ENCODE measurements at regions not wholly inside any gene's neighbourhood (a gene's known extent, or its start where the extent isn't known, plus 50 kb on each side); places are given as distances from the start of the nearest gene placed in this dataset.
"Not testable (repeated sequence)": the region's sequence is repeated elsewhere in the genome, so short reads cannot be mapped to it uniquely, and the experiment has no call there.

- DNase-seq (ENCODE audit: low spot score) = no peak
- ChIA-PET POLR2A (ENCODE audit: low non-redundant PET) (no interaction called here), CTCF (no interaction called here)
- no peak for TF ChIP-seq CTCF (conservative IDR thresholded peaks at IDR 0.05; ENCODE audit: low read depth)
- H3K27ac ChIP-seq = no peak overlapping the region
These were observed 579.0 kb upstream of the ADAMTS5 start for GRCh38 chr21:27545754-27546349.

GRCh38 chr21:27542126-27542525 lies 575.2 kb upstream of the ADAMTS5 start:
- DNase-seq (ENCODE audit: low spot score); POLR2A ChIA-PET (ENCODE audit: low non-redundant PET); H3K27ac ChIP-seq; CTCF ChIA-PET: not testable (repeated sequence)

- no peak overlapping the region for H3K27ac ChIP-seq
- DNase-seq (ENCODE audit: low spot score) = no peak
- TF ChIP-seq CTCF (conservative IDR thresholded peaks at IDR 0.05; ENCODE audit: low read depth) = no peak
- ChIA-PET POLR2A (ENCODE audit: low non-redundant PET) (no interaction called here), CTCF (interaction anchor here (0.6 to 0.7 kb wide), 2 partner anchors 641 to 1977 kb away, joined by 3 to 4 read pairs; no protein-coding TSS in a partner anchor)
These were observed 569.4 kb upstream of the ADAMTS5 start for GRCh38 chr21:27536319-27536718.

- ChIA-PET CTCF (no interaction called here), POLR2A (ENCODE audit: low non-redundant PET) (no interaction called here)
- no peak for TF ChIP-seq CTCF (conservative IDR thresholded peaks at IDR 0.05; ENCODE audit: low read depth)
- H3K27ac ChIP-seq = no peak overlapping the region
- DNase-seq (ENCODE audit: low spot score) = no peak
These were observed 568.3 kb upstream of the ADAMTS5 start for GRCh38 chr21:27535188-27535587.

- ChIA-PET POLR2A (ENCODE audit: low non-redundant PET) (no interaction called here), CTCF (interaction anchor here (0.6 kb wide), 1 partner anchor 231 kb away, joined by 7 read pairs; no protein-coding TSS in a partner anchor)
- no peak overlapping the region for H3K27ac ChIP-seq
- no peak for TF ChIP-seq CTCF (conservative IDR thresholded peaks at IDR 0.05; ENCODE audit: low read depth)
- DNase-seq (ENCODE audit: low spot score) = no peak
These were observed 567.3 kb upstream of the ADAMTS5 start for GRCh38 chr21:27534206-27534605.

- TF ChIP-seq CTCF (conservative IDR thresholded peaks at IDR 0.05; ENCODE audit: low read depth) = no peak
- CTCF ChIA-PET = no interaction called here
- no peak for DNase-seq (ENCODE audit: low spot score)
- POLR2A ChIA-PET (ENCODE audit: low non-redundant PET) = no interaction called here
- no peak overlapping the region for H3K27ac ChIP-seq
These were observed 565.2 kb upstream of the ADAMTS5 start for GRCh38 chr21:27532076-27532475.

- ChIA-PET CTCF (no interaction called here), POLR2A (ENCODE audit: low non-redundant PET) (no interaction called here)
- TF ChIP-seq CTCF (conservative IDR thresholded peaks at IDR 0.05; ENCODE audit: low read depth) = no peak
- H3K27ac ChIP-seq = no peak overlapping the region
- no peak for DNase-seq (ENCODE audit: low spot score)
These were observed 561.8 kb upstream of the ADAMTS5 start for GRCh38 chr21:27528697-27529096.

Measured in RWPE1 (cell line).